SU-DHL-6 (cell line): ENCODE measurements at regions not wholly inside any gene's neighbourhood (a gene's known extent, or its start where the extent isn't known, plus 50 kb on each side); places are given as distances from the start of the nearest gene placed in this dataset.

Experiments used
- EZH2phosphoT487 ChIP-seq: fragments of 200-600 bp; sonication (generic), shearing (Covaris generic); conservative IDR thresholded peaks from 2 replicates; pipeline ENCODE4 v1.6.1; 2018; ENCODE audit warnings: mild to moderate bottlenecking, antibody characterized with exemption, low read length, moderate library complexity, mixed read lengths
- TF ChIP-seq, protein P1 (sequence below): fragments of 200-600 bp; sonication (generic); IDR thresholded peaks from one replicate; pipeline ENCODE4 v1.5.1; 2017; ENCODE audit warnings: antibody characterized with exemption, mild to moderate bottlenecking, low read length, moderate library complexity; ENCODE audit not compliant: insufficient read depth, poor library complexity, severe bottlenecking

DNA sequence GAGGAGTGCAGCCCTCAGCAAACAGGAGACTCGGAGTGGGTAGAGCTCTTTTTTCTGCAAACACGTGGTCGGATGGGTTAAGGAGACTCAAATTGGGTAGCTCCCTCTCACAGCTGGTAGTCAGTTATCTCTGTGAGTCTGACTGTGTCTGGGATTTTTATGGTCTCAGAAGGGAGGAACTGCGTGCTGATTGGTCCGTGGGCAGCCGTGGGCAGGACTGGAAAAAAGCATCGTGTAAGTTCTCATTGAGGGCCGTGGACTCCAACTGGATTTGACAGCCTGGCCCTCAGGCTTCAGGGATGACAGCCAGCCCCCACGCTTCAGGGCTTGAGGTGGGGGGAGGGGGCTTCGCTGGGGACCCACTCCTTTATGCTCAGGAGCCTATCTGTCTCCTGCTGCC, 463.9 kb downstream of the EPHA3 start:
- TF ChIP-seq, protein P1, sequence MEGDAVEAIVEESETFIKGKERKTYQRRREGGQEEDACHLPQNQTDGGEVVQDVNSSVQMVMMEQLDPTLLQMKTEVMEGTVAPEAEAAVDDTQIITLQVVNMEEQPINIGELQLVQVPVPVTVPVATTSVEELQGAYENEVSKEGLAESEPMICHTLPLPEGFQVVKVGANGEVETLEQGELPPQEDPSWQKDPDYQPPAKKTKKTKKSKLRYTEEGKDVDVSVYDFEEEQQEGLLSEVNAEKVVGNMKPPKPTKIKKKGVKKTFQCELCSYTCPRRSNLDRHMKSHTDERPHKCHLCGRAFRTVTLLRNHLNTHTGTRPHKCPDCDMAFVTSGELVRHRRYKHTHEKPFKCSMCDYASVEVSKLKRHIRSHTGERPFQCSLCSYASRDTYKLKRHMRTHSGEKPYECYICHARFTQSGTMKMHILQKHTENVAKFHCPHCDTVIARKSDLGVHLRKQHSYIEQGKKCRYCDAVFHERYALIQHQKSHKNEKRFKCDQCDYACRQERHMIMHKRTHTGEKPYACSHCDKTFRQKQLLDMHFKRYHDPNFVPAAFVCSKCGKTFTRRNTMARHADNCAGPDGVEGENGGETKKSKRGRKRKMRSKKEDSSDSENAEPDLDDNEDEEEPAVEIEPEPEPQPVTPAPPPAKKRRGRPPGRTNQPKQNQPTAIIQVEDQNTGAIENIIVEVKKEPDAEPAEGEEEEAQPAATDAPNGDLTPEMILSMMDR: no peak
- TF ChIP-seq EZH2phosphoT487: no peak
